Panc1 (cell line): ENCODE measurements at regions not wholly inside any gene's neighbourhood (a gene's known extent, or its start where the extent isn't known, plus 50 kb on each side); places are given as distances from the start of the nearest gene placed in this dataset.

Experiments
- CTCF ChIP-seq: fragments of 450-650 bp; IDR thresholded peaks from 2 replicates; pipeline ENCODE4 v1.5.1; 2017; ENCODE audit warnings: mild to moderate bottlenecking
- POLR2AphosphoS5 ChIP-seq: IDR thresholded peaks from 2 replicates; pipeline ENCODE4 v1.6.1; 2012; ENCODE audit warnings: mild to moderate bottlenecking, low read depth, low read length, moderate library complexity

GRCh38 chr12:127249428-127249827 is 1017.5 kb upstream of the TMEM132C start:
- no peak for TF ChIP-seq CTCF
- TF ChIP-seq POLR2AphosphoS5 = no peak
